ENCODE measurements at regions not wholly inside any gene's neighbourhood (a gene's known extent, or its start where the extent isn't known, plus 50 kb on each side); places are given as distances from the start of the nearest gene placed in this dataset.

GRCh38 chr7:17069146-17069545 is 187.4 kb upstream of the AGR3 start:
- Histone ChIP-seq H3K36me3 (ENCODE audit: control insufficient read depth in 2 of 2, extremely low read depth in 1 of 2, insufficient read depth in 2 of 2, low read length in 2 of 2) (no peaks in the 10 kb centered on the region), H3K9me3 (ENCODE audit: control insufficient read depth, low read depth, low read length) (no peaks in the 10 kb centered on the region), H3K4me2 (ENCODE audit: control insufficient read depth, extremely low read depth, insufficient read depth, low read depth, low read length) (peak overlapping the region; percentile 68), H3K79me2 (ENCODE audit: control insufficient read depth, insufficient read depth, low read length) (no peaks in the 10 kb centered on the region), H3K4me3 (ENCODE audit: control insufficient read depth in 2 of 3, extremely low read depth in 1 of 3, insufficient read depth in 2 of 3, low read depth in 1 of 3, low read length in 3 of 3) (peak overlapping the region in 1 of 3 experiments; percentile 31), H3K9me1 (ENCODE audit: control insufficient read depth, extremely low read depth, insufficient read depth, low read length) (no peaks in the 10 kb centered on the region), H4K20me1 (ENCODE audit: control insufficient read depth, extremely low read depth, insufficient read depth, low read length) (no peaks in the 10 kb centered on the region), H2AFZ (ENCODE audit: control insufficient read depth, low read length) (peak overlapping the region; percentile 59), H3K27me3 (ENCODE audit: control insufficient read depth, extremely low read depth, insufficient read depth, low read length) (no peaks in the 10 kb centered on the region), H3K4me1 (ENCODE audit: control insufficient read depth, extremely low read depth, insufficient read depth, low read length) (peaks cover 17% of the 10 kb centered on the region), H3K9ac (ENCODE audit: control insufficient read depth, extremely low read depth, insufficient read depth, low read length) (no peak overlapping the region), H3K27ac (ENCODE audit: control insufficient read depth, insufficient read depth, low read length) (peak overlapping the region; percentile 5)
- dilution Hi-C loops (cut with MboI; ENCODE audit: extremely low pct_ligation_motif_present, low sequenced_read_pairs) = no loop called here
- FAIRE-seq (peak; percentile 98), DNase-seq (ENCODE audit: low read depth, low spot score) (peak; percentile 77)
- TF ChIP-seq EZH2 (IDR thresholded peaks at IDR 0.05; ENCODE audit: low read length) = no peak
- peak in 1 of 3 experiments; percentile 33 for TF ChIP-seq CTCF (optimal IDR thresholded peaks at IDR 0.05 in 1 of 3, IDR thresholded peaks at IDR 0.05 in 1 of 3, conservative IDR thresholded peaks at IDR 0.05 in 1 of 3; ENCODE audit: extremely low read depth in 1 of 3, insufficient read depth in 2 of 3, low read length in 3 of 3)

GRCh38 chr7:17070231-17070708 is 188.5 kb upstream of the AGR3 start:
- peaks cover 17% of the 10 kb centered on the region for H3K4me1 ChIP-seq (ENCODE audit: control insufficient read depth, extremely low read depth, insufficient read depth, low read length)
- H3K27me3 ChIP-seq (ENCODE audit: control insufficient read depth, extremely low read depth, insufficient read depth, low read length) = no peaks in the 10 kb centered on the region
- H2AFZ ChIP-seq (ENCODE audit: control insufficient read depth, low read length) = no peak overlapping the region
- FAIRE-seq (no peak), DNase-seq (ENCODE audit: low read depth, low spot score) (no peak)
- no peaks in the 10 kb centered on the region for H3K9me1 ChIP-seq (ENCODE audit: control insufficient read depth, extremely low read depth, insufficient read depth, low read length)
- dilution Hi-C loops (cut with MboI; ENCODE audit: extremely low pct_ligation_motif_present, low sequenced_read_pairs) = no loop called here
- H3K27ac ChIP-seq (ENCODE audit: control insufficient read depth, insufficient read depth, low read length) = no peak overlapping the region
- no peak overlapping the region for H3K9ac ChIP-seq (ENCODE audit: control insufficient read depth, extremely low read depth, insufficient read depth, low read length)
- no peaks in the 10 kb centered on the region for H3K9me3 ChIP-seq (ENCODE audit: control insufficient read depth, low read depth, low read length)
- no peaks in the 10 kb centered on the region for H3K79me2 ChIP-seq (ENCODE audit: control insufficient read depth, insufficient read depth, low read length)
- no peak overlapping the region for H3K4me2 ChIP-seq (ENCODE audit: control insufficient read depth, extremely low read depth, insufficient read depth, low read depth, low read length)
- no peak overlapping the region for H3K4me3 ChIP-seq (ENCODE audit: control insufficient read depth in 2 of 3, extremely low read depth in 1 of 3, insufficient read depth in 2 of 3, low read depth in 1 of 3, low read length in 3 of 3)
- H3K36me3 ChIP-seq (ENCODE audit: control insufficient read depth in 2 of 2, extremely low read depth in 1 of 2, insufficient read depth in 2 of 2, low read length in 2 of 2) = no peaks in the 10 kb centered on the region
- TF ChIP-seq CTCF (optimal IDR thresholded peaks at IDR 0.05 in 1 of 3, IDR thresholded peaks at IDR 0.05 in 1 of 3, conservative IDR thresholded peaks at IDR 0.05 in 1 of 3; ENCODE audit: extremely low read depth in 1 of 3, insufficient read depth in 2 of 3, low read length in 3 of 3) (no peak), EZH2 (IDR thresholded peaks at IDR 0.05; ENCODE audit: low read length) (no peak)
- H4K20me1 ChIP-seq (ENCODE audit: control insufficient read depth, extremely low read depth, insufficient read depth, low read length) = no peaks in the 10 kb centered on the region

Measured in keratinocyte (primary cell).